SK-MEL-5 (cell line): ENCODE measurements at regions not wholly inside any gene's neighbourhood (a gene's known extent, or its start where the extent isn't known, plus 50 kb on each side); places are given as distances from the start of the nearest gene placed in this dataset.

ENCODE experiments used
- DNase-seq: peaks from one replicate; pipeline ENCODE4 v3.0.0-alpha.2; 2016; ENCODE audit warnings: low read depth, low spot score
- in situ Hi-C: cut with HindIII; loops from 2 replicates; pipeline ENCODE4 v1.10.0; 2016; ENCODE audit warnings: low sequenced_read_pairs, high pct_unique_total_duplicates, low pct_unique_long_range_greater_than_20kb

GRCh38 chr20:42020316-42020715, 402.1 kb upstream of the CHD6 start:
- no peak for DNase-seq
- in situ Hi-C loops: no loop called here

GRCh38 chr20:42018979-42019378, 400.8 kb upstream of the CHD6 start:
- peak; percentile 60 for DNase-seq
- in situ Hi-C loops: no loop called here

DNA sequence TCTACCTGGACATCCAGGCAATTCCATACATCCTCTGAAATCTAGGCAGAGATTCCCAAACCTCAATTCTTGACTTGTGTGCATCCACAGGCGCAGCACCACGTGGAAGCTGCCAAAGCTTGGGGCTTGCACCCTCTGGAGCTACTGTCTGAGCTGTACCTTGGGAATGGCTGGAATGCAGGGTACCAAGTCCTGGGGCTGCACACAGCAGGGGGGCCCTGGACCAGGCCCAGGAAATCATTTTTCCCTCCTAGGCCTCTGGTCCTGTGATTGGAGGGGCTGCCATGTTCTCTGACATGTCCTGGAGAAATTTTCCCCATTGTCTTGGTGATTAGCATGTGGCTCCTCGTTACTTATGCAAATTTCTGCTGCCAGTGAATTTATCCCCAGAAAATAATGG, 391.9 kb upstream of the CHD6 start:
- no peak for DNase-seq
- in situ Hi-C loops: no loop called here

- in situ Hi-C loops: no loop called here
- no peak for DNase-seq
Observed at GRCh38 chr20:42007251-42007650, 389.1 kb upstream of the CHD6 start.

- in situ Hi-C loops: no loop called here
- DNase-seq: no peak
Observed at GRCh38 chr20:42005211-42005610, 387.0 kb upstream of the CHD6 start.

DNA sequence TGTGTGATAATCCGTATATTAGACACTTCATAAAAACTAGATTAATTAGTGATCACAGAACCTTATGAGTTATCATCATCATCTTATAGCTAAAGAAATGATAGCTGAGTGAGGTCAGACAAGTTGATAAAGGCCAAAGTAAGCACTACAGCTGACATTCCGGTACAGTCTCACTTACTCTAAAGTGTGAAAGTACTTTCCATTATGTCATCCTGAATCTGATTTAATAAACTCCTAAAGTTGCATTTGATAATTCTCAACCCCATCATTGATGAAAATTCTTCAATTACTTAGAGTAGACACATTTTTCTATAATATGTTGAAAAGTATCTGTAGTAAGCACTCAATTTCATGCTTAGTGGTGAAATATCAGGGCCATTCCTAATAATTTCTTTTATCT, 385.2 kb upstream of the CHD6 start:
- in situ Hi-C loops: no loop called here
- no peak for DNase-seq

DNA sequence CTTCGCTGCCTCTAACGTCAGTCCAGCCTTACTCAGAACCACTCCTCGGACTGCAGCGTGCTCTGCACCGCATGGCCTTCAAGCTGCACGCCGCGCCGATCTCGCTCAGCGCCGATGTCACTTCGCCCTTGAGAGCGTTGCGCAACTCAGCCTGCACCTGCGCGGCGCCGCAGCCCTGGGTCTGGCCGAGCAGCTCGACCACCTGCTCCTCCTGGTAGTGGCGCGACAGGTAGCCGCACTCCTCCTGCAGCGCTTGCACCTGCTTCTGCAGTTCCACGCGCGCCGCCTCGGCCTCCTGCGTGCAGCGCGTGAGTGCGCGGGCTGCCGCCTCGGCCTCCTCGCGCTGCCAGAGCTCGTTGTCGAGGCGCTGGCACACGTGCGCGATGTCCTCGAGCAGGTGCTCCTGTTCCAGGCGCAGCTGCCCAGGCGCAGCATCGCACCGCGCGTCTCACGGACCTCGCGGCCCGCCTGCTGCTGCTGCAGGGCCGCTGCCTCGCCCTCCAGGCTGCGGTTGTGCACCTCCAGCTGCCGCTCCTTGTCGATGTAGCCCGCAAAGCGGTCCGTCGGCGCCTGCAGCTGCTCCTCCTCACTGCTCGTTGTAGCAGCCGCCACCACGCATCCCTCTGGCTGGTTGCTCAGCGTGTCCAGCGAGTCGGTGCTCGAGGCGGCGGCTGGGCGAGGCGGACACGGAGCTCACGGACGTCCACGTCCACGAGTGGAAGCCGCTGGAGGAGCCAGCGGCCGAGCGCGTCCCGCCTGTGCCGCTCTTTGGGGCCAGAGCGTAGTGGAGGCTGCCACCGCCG, 380.6 kb upstream of the CHD6 start:
- DNase-seq: no peak
- in situ Hi-C loops: no loop called here

DNA sequence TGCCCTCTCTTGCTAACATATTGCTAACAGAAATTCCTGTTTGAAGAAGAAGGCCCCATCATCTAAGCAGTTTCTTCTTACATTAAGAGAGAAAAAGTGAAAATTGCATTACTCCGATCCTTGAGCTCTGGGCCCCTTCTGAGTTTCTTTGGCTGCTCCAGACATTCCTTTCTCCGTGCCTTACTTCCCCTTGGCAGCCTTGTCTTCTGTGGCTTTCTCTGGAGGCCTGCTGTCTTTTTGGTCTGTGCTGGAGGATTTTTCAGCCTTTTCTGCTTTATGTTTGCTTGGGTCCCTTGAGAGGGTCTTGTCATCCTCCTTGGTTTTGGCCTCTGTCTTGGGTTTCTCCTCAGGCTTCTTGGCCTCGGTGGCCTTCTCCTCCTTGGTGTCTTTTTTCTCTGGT, 378.8 kb upstream of the CHD6 start:
- no peak for DNase-seq
- in situ Hi-C loops: no loop called here

DNA sequence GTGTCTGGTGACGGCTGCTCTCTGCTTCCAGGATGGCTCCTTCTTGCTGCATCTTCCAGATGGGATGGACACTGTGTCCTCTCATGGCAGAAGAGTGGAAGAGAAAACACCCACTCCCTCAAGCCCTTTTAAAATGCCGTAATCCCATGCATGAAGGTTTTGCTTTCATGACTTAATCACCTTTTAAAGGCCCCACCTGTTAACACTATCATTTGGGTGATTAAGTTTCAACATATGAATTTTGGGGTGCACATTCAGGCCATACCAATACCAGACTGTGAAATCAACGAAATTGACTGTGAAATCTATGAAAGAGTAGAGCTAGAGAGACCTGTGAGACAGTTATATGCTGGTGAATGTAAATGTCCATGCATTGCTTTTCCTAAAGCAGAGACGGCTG, 374.3 kb upstream of the CHD6 start:
- in situ Hi-C loops: no loop called here
- DNase-seq: no peak

- in situ Hi-C loops: no loop called here
Observed at GRCh38 chr20:41991412-41991811, 373.2 kb upstream of the CHD6 start.

DNA sequence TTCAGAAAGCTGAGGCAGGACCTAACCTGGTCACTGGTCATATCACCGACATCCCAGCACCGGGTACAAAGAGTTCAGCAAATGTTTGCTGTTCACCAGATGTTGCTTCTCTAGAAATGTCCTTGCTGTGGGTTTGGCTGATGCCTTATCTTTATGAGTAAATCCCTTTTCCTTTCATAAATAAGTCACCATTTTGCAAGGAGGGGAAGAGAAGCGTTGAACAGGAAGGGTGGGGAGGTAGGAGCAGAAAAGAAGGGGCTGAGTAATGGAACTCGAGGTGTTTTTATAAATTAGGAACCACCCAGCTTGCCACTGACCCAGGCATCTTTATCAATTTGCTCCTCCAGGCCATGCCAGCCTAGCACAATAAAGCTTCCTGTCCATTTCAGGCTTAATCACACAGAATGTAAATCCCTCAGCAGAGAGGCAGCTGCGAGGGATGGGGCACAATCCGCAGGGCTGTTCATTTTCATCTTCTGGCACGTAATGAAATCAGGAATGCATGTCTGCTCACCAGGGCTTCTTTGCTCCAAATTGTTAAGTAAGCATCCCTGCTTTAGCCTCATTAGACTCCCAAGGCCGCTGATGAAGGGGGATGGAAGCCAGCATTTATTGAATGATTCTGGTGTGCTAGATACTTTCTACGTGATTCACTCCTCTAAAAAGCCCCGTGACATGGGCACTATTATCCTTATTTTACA, 371.9 kb upstream of the CHD6 start:
- DNase-seq: no peak
- in situ Hi-C loops: no loop called here

More at GRCh38 chr20:41991412-41991811, 373.2 kb upstream of the CHD6 start:
- no peak for DNase-seq

DNA sequence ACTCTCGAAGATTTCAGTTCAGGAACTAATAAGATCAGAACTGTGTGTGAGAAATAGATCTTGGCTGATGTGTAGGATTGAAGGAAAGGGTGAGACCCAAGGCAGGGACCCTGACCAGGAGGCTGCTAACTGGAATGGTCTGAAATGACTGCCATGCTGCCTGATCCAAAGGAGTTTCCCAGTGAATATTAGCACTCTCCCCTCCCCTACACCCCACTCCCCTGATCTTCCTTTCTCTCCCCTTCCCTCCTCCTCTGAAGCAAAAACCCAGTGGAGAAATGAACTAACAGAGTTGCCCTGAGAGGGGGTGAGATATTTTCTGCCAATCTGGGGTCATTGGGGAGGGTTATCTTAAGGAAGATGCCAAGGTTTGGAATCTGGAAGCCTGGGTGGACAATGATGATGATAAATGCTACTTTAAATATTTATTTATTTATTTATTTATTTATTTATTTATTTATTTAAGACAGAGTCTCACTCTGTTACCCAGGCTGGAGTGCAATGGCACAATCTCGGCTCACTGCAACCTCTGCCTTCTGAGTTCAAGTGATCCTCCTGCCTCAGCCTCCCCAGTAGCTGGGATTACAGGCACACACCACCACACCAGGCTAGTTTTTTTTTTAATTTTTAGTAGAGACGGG, 371.0 kb upstream of the CHD6 start:
- no peak for DNase-seq
- in situ Hi-C loops: no loop called here

- no peak for DNase-seq
- in situ Hi-C loops: no loop called here
Observed at GRCh38 chr20:41984031-41984430, 365.9 kb upstream of the CHD6 start.

GRCh38 chr20:41983159-41983558, 365.0 kb upstream of the CHD6 start:
- in situ Hi-C loops: no loop called here

DNA sequence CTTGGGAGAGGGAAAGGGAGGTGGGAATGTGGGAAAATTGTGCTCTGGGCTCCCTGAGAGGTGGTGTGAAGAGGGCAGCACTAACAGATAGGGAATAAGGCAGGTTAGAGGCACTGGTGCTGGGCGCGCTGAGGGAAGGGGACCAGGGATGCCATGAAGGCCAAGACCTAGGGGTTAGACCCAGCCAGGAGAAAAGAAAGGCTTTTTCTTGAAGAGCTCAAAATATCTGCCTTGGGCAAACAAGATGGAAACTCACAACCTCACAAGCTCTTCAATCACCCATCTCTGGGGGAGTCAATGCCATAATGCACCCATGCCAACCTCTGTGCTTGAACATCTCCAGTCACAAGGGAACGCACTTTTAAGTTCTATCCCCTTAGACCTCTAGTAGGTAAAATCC, 363.6 kb upstream of the CHD6 start:
- in situ Hi-C loops: no loop called here
- DNase-seq: no peak

More at GRCh38 chr20:41983159-41983558, 365.0 kb upstream of the CHD6 start:
- DNase-seq: no peak

- DNase-seq: no peak
- in situ Hi-C loops: no loop called here
Observed at GRCh38 chr20:41978875-41979274, 360.7 kb upstream of the CHD6 start.

GRCh38 chr20:41978246-41978790, 360.1 kb upstream of the CHD6 start:
- in situ Hi-C loops: no loop called here
- no peak for DNase-seq

DNA sequence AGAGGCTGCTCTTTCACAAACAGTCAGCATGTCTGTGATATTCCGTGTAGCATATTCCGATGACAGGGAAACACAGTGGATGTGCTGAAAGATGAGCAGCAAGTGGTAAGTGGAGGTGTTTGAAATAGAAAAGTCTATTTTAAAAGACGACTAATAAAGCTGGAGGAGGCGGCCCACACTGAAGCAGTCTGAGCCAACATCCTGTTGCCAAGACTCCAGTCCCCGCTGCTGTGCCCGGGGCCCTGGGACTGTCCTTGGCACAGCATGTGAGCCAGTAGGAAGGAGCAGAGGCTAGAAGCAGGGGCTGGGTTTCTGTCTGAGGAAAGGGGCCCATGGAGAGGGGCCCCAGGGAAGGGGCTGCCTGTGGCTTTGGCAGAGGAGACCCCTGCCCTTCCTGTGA, 351.5 kb upstream of the CHD6 start:
- in situ Hi-C loops: no loop called here
- DNase-seq: no peak
